Motor neuron (in vitro differentiated cells): ENCODE measurements at regions not wholly inside any gene's neighbourhood (a gene's known extent, or its start where the extent isn't known, plus 50 kb on each side); places are given as distances from the start of the nearest gene placed in this dataset.

Experiments
- ATAC-seq, 8 experiments: fragments of 200-7000 bp; cut with Tn5 transposase; replicated peaks in 6 of 8; 2 replicates each; pipeline ENCODE4 v1.8.0; 2021; ENCODE audit warnings: mild to moderate bottlenecking in 8 of 8, moderate library complexity in 8 of 8
- H3K27ac ChIP-seq, 2 donors: fragments of 250-450 bp; sonication (Bioruptor Pico); 2 replicates each; pipeline ENCODE4 v1.9.0; 2021; ENCODE audit warnings: antibody characterized with exemption in 2 of 2, mild to moderate bottlenecking in 2 of 2, moderate library complexity in 1 of 2
- H3K4me1 ChIP-seq, 2 donors: fragments of 250-450 bp; sonication (Bioruptor Pico); replicated peaks in 1 of 2; 2 replicates each; pipeline ENCODE4 v1.6.1; 2021; ENCODE audit warnings: antibody characterized with exemption in 2 of 2, mild to moderate bottlenecking in 2 of 2, moderate library complexity in 1 of 2
- H3K4me3 ChIP-seq, 5 donors: fragments of 250-450 bp; sonication (Bioruptor Pico); 2 replicates each; pipeline ENCODE4 v1.9.0; 2021; ENCODE audit warnings: antibody characterized with exemption in 5 of 5, mild to moderate bottlenecking in 5 of 5, moderate library complexity in 4 of 5
- WGBS, 10 experiments: fragments of 450-650 bp; shearing (Covaris generic); methylation state at CpG; one replicate each; pipeline ENCODE4 v1.0.0; 2022; 5-methylcytosine and 5-hydroxymethylcytosine counted together
- in situ Hi-C, 9 experiments: fragments of 400-800 bp; cut with MboI; loops; one replicate each; pipeline ENCODE4 v1.15.0; 2021; ENCODE audit warnings: low sequenced_read_pairs in 9 of 9, low pct_unique_long_range_greater_than_20kb in 2 of 9; ENCODE audit not compliant: unreplicated experiment in 9 of 9

- H3K27ac ChIP-seq, result no peak overlapping the region
- H3K4me1 ChIP-seq, result no peaks in the 10 kb centered on the region
- in situ Hi-C loops, result no loop called here
- H3K4me3 ChIP-seq, result no peak overlapping the region
- ATAC-seq, result no peak
Measured at GRCh38 chr5:128885649-128886255, 79.5 kb upstream of the SLC27A6 start.

GRCh38 chr5:128895122-128895521, 70.2 kb upstream of the SLC27A6 start:
- no peak for ATAC-seq
- in situ Hi-C loops, result no loop called here
- Histone ChIP-seq H3K4me3 (no peak overlapping the region), H3K4me1 (no peaks in the 10 kb centered on the region), H3K27ac (no peak overlapping the region)

GRCh38 chr5:128896675-128897074, 68.6 kb upstream of the SLC27A6 start:
- H3K4me1 ChIP-seq, result no peaks in the 10 kb centered on the region
- 6 to 100% (median 73%) methylated on average over 1 to 2 of the region's 2 CpGs; no CpG with 5 or more reads in 4 of the 10 experiments for WGBS, 10 experiments
- in situ Hi-C loops, result no loop called here
- H3K4me3 ChIP-seq, result no peak overlapping the region
- no peak for ATAC-seq
- H3K27ac ChIP-seq, result no peak overlapping the region

DNA sequence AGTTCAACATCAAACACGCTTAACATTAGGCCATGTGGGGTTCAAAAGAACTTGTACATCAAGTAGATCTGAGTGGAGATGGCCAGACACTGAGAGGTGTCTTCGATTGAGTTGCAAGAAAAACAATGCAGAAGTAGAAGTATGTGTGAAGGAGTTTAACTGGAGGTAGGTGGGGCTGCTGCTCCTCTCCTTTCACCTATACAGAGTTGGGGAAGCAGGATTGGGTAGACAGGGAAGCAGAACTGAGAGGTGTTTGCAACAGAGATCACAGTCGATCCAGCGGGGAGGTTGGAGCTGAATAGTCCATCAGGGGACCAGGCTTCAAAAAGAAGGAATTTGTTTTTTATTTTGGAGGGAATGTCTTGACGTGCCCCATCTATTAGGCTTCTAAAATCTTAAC, 61.7 kb upstream of the SLC27A6 start:
- no peaks in the 10 kb centered on the region for H3K4me1 ChIP-seq
- ATAC-seq, result no peak
- no peak overlapping the region for H3K27ac ChIP-seq
- H3K4me3 ChIP-seq, result no peak overlapping the region
- in situ Hi-C loops, result loop anchor here in 3 of 9 experiments (10.0 to 25.0 kb wide), 3 partner anchors 151 to 884 kb away; no protein-coding TSS in a partner anchor
- 25 to 100% (median 67%) methylated on average over 1 to 5 of the region's 5 CpGs for WGBS, 10 experiments

- in situ Hi-C loops, result loop anchor here in 3 of 9 experiments (10.0 to 25.0 kb wide), 3 partner anchors 150 to 882 kb away; no protein-coding TSS in a partner anchor
- Histone ChIP-seq H3K4me1 (no peaks in the 10 kb centered on the region), H3K27ac (no peak overlapping the region), H3K4me3 (no peak overlapping the region)
- WGBS, 10 experiments, result 14 to 100% (median 63%) methylated on average over 1 to 3 of the region's 3 CpGs; no CpG with 5 or more reads in 1 of the 10 experiments
- ATAC-seq, result peak in 4 of 8 experiments; percentile 21 to 91 (median 30)
Measured at GRCh38 chr5:128904805-128905567, 60.3 kb upstream of the SLC27A6 start.

DNA sequence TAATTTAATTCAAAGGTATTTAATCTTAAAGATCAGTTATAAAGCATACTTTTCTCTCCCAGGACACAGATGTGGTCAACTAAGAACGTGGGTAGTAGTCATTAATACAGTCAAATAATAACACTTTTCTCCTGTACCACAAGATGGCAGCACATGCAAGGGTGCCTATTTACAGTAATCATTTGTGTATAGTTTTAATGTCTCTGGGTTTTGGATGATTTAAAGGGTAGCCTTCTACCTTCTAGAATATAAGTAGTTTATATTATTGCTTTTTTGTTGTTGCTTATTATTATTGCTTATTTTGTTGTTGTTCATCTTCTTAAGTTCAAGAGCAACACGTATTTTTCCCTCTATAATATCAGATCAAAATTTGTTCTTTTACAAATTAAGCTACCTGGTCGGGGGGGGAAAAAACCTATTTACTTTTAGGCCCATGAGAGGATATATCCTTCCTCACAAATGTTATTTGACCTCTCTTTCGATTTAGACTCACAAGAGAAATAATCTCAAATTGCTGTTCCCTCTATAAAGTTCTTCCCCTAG, 59.6 kb upstream of the SLC27A6 start:
- Histone ChIP-seq H3K4me1 (no peaks in the 10 kb centered on the region), H3K4me3 (no peak overlapping the region), H3K27ac (no peak overlapping the region)
- in situ Hi-C loops, result loop anchor here in 3 of 9 experiments (10.0 to 25.0 kb wide), 3 partner anchors 149 to 882 kb away; no protein-coding TSS in a partner anchor
- WGBS, 10 experiments, result 0 to 67% (median 28%) methylated on average over 1 to 4 of the region's 4 CpGs
- peak; percentile 53 to 91 (median 71) for ATAC-seq

DNA sequence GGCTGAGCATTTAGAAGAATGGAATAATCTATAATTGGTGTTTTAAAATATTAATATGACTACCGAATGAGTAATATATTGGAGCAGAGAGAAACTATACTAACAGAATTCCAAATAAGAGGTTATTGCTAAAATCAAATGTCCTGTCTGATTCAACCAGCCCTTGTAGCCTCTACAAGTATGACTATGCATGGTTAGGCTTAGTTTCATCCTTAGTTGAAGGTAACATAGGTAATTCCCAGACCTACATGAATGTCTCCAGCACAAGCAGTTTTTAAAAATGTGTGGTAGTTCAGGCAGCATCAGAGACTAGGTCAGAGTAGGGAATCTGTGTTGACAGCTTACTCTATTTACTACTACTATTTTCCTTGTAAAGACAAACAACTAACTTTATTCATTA, 51.7 kb upstream of the SLC27A6 start:
- no peak for ATAC-seq
- H3K4me1 ChIP-seq, result no peaks in the 10 kb centered on the region
- in situ Hi-C loops, result loop anchor here in 2 of 9 experiments (25.0 kb wide), 2 partner anchors 849 to 874 kb away; no protein-coding TSS in a partner anchor
- no peak overlapping the region for H3K27ac ChIP-seq
- 14 to 100% (median 74%) methylated on average over 1 of the region's 1 CpG; no CpG with 5 or more reads in 4 of the 10 experiments for WGBS, 10 experiments
- H3K4me3 ChIP-seq, result no peak overlapping the region
